Suprapubic skin (tissue), 4 donors: ENCODE measurements at regions not wholly inside any gene's neighbourhood (a gene's known extent, or its start where the extent isn't known, plus 50 kb on each side); places are given as distances from the start of the nearest gene placed in this dataset.

Experiments used
- CTCF ChIP-seq, 2 donors: fragments of 200-600 bp in 1 of 2; fragments of 450-650 bp in 1 of 2; sonication (generic) in 1 of 2; IDR thresholded peaks; one replicate each; pipeline ENCODE4 v1.5.1; 2016 to 2019; ENCODE audit warnings: antibody characterized with exemption in 2 of 2, mild to moderate bottlenecking in 1 of 2, moderate library complexity in 1 of 2
- EP300 ChIP-seq: sonication (generic); formaldehyde crosslinking; IDR thresholded peaks from one replicate; pipeline ENCODE4 v1.6.1; 2017; ENCODE audit warnings: antibody characterized with exemption
- POLR2A ChIP-seq, 2 donors: fragments of 450-650 bp; IDR thresholded peaks; one replicate each; pipeline ENCODE4 v1.6.1; 2017; ENCODE audit warnings: antibody characterized with exemption in 2 of 2, mild to moderate bottlenecking in 2 of 2, moderate library complexity in 2 of 2
- POLR2AphosphoS5 ChIP-seq, 3 donors: sonication (generic); formaldehyde crosslinking; IDR thresholded peaks; one replicate each; pipeline ENCODE4 v1.6.1; 2017; ENCODE audit warnings: antibody characterized with exemption in 3 of 3

GRCh38 chr10:121216295-121216694 is 365.1 kb downstream of the WDR11 start:
- TF ChIP-seq CTCF (IDR thresholded peaks at IDR 0.05): no peak
- TF ChIP-seq POLR2AphosphoS5 (IDR thresholded peaks at IDR 0.05): no peak
- no peak for TF ChIP-seq EP300
- no peak for TF ChIP-seq POLR2A (IDR thresholded peaks at IDR 0.05)
